Tibial nerve (tissue), 4 donors: ENCODE measurements at regions not wholly inside any gene's neighbourhood (a gene's known extent, or its start where the extent isn't known, plus 50 kb on each side); places are given as distances from the start of the nearest gene placed in this dataset.

Experiments used
- EP300 ChIP-seq, 2 donors: sonication (generic); formaldehyde crosslinking; IDR thresholded peaks; one replicate each; pipeline ENCODE4 v1.6.1; 2017; ENCODE audit warnings: antibody characterized with exemption in 2 of 2, mild to moderate bottlenecking in 1 of 2
- POLR2A ChIP-seq, 2 donors: fragments of 450-650 bp; IDR thresholded peaks; one replicate each; pipeline ENCODE4 v1.6.1; 2017; ENCODE audit warnings: antibody characterized with exemption in 2 of 2, mild to moderate bottlenecking in 2 of 2, moderate library complexity in 2 of 2
- TF ChIP-seq, protein P1 (sequence below), 5 experiments: fragments of 200-600 bp in 3 of 5; fragments of 450-650 bp in 2 of 5; sonication (generic) in 3 of 5; IDR thresholded peaks; one replicate each; pipeline ENCODE4 v1.5.1; 2016 to 2019; ENCODE audit warnings: antibody characterized with exemption in 5 of 5, mild to moderate bottlenecking in 3 of 5, moderate library complexity in 2 of 5

DNA sequence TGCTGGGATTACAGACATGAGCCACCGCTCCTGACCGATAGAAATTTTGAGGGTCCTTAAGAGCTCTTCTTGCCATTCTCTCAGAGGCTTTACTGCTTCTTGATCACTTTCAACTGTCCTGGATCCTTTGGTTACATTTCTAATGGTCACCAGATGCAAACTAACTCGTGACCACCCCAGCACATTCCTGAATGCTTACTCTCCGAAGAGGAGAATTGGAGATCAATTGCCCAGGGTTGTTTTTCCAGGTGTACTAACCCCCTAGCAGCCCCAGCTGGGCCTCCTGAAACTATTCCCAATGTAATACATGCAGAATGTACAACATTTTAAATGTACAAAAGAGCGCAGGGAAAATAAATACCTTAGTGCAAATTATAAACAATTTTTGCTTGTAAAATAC, 65.1 kb upstream of the TBL1XR1 start:
- TF ChIP-seq POLR2A (IDR thresholded peaks at IDR 0.05) = no peak
- TF ChIP-seq, protein P1, sequence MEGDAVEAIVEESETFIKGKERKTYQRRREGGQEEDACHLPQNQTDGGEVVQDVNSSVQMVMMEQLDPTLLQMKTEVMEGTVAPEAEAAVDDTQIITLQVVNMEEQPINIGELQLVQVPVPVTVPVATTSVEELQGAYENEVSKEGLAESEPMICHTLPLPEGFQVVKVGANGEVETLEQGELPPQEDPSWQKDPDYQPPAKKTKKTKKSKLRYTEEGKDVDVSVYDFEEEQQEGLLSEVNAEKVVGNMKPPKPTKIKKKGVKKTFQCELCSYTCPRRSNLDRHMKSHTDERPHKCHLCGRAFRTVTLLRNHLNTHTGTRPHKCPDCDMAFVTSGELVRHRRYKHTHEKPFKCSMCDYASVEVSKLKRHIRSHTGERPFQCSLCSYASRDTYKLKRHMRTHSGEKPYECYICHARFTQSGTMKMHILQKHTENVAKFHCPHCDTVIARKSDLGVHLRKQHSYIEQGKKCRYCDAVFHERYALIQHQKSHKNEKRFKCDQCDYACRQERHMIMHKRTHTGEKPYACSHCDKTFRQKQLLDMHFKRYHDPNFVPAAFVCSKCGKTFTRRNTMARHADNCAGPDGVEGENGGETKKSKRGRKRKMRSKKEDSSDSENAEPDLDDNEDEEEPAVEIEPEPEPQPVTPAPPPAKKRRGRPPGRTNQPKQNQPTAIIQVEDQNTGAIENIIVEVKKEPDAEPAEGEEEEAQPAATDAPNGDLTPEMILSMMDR (IDR thresholded peaks at IDR 0.05) = no peak
- no peak for TF ChIP-seq EP300 (IDR thresholded peaks at IDR 0.05)
